IPS-18c (cell line): ENCODE measurements at regions not wholly inside any gene's neighbourhood (a gene's known extent, or its start where the extent isn't known, plus 50 kb on each side); places are given as distances from the start of the nearest gene placed in this dataset.

Experiments used
- H3K4me3 ChIP-seq: 2 replicates; pipeline ENCODE4 v1.7.0; 2013; ENCODE audit warnings: low read depth, mild to moderate bottlenecking, low read length, moderate library complexity; ENCODE audit not compliant: insufficient read depth
- H3K9me3 ChIP-seq: one replicate; pipeline ENCODE4 v1.6.1; 2013; ENCODE audit warnings: mild to moderate bottlenecking, low read length, moderate library complexity; ENCODE audit not compliant: control insufficient read depth, insufficient read depth

- H3K9me3 ChIP-seq: no peaks in the 10 kb centered on the region
Measured at GRCh38 chr1:62917314-62917713, 133.4 kb downstream of the ATG4C start.

GRCh38 chr1:62917805-62918204, 133.9 kb downstream of the ATG4C start:
- no peak overlapping the region for H3K4me3 ChIP-seq

More at GRCh38 chr1:62917314-62917713, 133.4 kb downstream of the ATG4C start:
- H3K4me3 ChIP-seq: no peak overlapping the region

GRCh38 chr1:62918700-62919099, 134.8 kb downstream of the ATG4C start:
- no peaks in the 10 kb centered on the region for H3K9me3 ChIP-seq
- no peak overlapping the region for H3K4me3 ChIP-seq

More at GRCh38 chr1:62917805-62918204, 133.9 kb downstream of the ATG4C start:
- no peaks in the 10 kb centered on the region for H3K9me3 ChIP-seq

DNA sequence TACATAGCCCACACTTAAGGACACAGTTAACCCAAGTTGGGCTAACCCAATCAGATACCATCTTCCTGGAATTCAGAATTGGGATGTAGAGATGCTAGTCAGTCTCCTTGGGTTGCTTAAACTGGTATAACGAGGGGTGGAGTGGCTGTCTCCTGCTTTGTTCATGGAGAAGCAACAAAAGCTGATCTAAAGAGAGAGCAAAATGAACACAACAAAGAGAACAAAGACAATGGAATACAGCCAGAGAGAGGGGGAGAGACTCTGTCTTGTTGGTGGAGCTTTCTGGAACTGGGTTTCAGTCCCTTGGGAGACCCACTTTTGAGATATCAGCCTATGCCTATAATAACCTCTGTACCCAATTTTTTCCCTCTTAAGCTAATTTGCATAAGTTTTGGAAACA, 138.1 kb downstream of the ATG4C start:
- no peak overlapping the region for H3K4me3 ChIP-seq
- H3K9me3 ChIP-seq: no peaks in the 10 kb centered on the region

GRCh38 chr1:62924983-62925790, 141.3 kb downstream of the ATG4C start:
- Histone ChIP-seq H3K4me3 (no peak overlapping the region), H3K9me3 (no peaks in the 10 kb centered on the region)

- Histone ChIP-seq H3K4me3 (no peak overlapping the region), H3K9me3 (no peaks in the 10 kb centered on the region)
Measured at GRCh38 chr1:62926681-62927252, 142.8 kb downstream of the ATG4C start.

- Histone ChIP-seq H3K4me3 (no peak overlapping the region), H3K9me3 (no peaks in the 10 kb centered on the region)
Measured at GRCh38 chr1:62928885-62929284, 145.0 kb downstream of the ATG4C start.

DNA sequence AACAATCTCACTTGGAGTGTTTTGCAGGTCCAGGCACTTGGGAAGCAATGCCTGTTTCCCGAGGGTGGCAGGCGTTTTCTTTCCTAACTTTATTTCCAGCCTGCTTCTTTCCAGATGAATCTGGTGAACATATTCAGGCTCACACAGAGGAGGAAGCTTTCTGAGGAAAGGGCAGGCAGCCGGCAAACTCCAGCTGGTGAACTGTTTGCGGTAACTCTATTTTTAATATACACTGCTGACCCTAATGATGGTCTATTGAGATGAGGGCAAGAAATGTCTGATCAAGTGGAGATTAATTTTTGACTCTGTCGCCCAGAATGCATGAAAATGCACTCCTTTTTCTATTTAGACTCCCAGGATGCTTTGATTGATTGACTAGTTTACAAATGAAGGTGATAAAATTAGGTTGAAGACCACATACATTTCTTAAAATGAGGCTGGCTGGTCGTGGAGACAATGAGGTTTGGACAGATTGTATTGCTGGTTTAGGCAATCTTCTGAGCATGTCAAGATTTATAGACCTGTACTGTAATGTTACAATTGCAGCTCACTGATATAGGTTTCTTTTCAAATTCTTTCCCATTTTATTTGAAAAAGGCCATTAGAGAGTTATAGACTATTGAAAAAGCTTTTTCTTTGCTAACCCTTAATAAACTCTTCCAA, 153.8 kb downstream of the ATG4C start:
- no peaks in the 10 kb centered on the region for H3K9me3 ChIP-seq
- no peak overlapping the region for H3K4me3 ChIP-seq

DNA sequence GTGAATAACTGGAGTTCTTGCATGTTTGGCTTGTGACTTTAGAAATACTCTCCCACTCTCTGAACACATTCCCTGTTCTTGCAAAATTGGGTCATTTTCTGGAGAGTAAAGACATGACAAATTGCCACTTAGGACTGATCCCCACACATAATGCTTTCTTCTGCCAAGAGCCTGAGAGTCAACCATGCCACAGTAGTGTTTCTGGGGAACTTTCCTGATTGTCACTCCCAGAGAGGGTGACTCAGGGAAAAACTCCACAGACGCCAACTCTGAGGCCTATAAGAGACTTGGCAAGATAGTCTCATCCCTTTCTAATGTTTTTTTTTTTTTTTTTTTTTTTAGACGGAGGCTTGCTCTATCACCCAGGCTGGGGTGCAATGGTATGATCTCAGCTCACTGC, 157.8 kb downstream of the ATG4C start:
- Histone ChIP-seq H3K4me3 (no peak overlapping the region), H3K9me3 (peaks cover 2% of the 10 kb centered on the region)

DNA sequence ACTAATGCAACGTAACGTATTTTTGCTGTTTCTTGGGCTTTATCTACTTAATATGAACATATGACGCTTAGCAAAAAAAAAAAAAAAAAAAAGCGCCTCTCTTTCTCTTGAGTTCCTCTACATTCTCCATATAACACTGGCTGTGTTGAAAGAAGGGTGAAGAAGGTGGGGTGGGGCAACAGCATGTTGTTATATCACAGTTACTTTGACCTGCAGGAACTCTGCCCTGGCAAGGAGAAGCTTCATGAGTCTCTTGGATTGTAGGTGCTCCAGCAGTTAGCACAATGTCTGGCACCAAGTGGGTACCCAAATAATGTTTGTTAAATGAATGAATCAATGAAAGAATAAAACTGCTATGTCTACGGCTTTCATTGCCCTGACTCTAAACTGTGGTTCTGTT, 162.6 kb downstream of the ATG4C start:
- Histone ChIP-seq H3K4me3 (no peak overlapping the region), H3K9me3 (peaks cover 2% of the 10 kb centered on the region)

GRCh38 chr1:62951428-62951827, 167.5 kb downstream of the ATG4C start:
- Histone ChIP-seq H3K4me3 (no peak overlapping the region), H3K9me3 (no peaks in the 10 kb centered on the region)

DNA sequence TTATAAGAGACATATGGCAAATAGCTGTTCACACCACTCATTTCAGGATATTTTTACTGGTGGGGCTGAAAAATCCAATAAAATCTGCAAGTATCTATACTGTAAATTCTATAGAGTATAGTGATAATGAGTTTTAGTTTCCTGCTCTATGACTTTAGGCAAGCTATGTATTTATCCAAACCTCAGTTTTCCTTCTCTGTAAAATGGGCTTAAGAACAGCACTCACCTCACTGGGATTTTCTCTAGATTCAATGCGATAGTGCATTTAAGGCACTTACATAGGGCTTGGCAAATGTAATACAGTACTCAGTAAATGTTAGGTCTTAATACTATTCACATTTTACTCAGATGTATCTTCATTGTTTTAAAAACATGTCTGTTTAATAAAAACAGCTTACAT, 168.7 kb downstream of the ATG4C start:
- no peaks in the 10 kb centered on the region for H3K9me3 ChIP-seq
- no peak overlapping the region for H3K4me3 ChIP-seq

GRCh38 chr1:62953633-62954032, 169.7 kb downstream of the ATG4C start:
- no peak overlapping the region for H3K4me3 ChIP-seq

DNA sequence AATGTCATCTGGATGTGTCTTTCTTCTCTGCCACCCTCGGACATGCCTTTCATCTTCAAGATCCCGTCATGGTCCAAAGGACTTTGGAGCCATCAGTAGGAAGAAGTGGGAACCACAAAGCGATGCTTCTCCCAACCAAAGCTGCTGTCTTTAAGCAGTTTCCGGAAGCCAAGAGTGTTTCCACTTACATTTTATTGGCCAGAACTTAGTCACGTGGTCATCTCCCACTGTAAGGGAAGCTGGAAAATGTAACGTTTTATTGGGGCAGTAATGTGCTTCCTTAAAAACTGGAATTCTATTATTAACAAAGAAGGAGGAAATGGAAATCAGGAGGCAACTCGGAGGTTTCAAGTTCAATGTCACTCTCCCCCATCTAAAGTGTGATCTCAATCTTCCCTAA, 170.8 kb downstream of the ATG4C start:
- no peaks in the 10 kb centered on the region for H3K9me3 ChIP-seq
- no peak overlapping the region for H3K4me3 ChIP-seq

More at GRCh38 chr1:62953633-62954032, 169.7 kb downstream of the ATG4C start:
- no peaks in the 10 kb centered on the region for H3K9me3 ChIP-seq

- no peaks in the 10 kb centered on the region for H3K9me3 ChIP-seq
Measured at GRCh38 chr1:62955666-62956065, 171.7 kb downstream of the ATG4C start.

DNA sequence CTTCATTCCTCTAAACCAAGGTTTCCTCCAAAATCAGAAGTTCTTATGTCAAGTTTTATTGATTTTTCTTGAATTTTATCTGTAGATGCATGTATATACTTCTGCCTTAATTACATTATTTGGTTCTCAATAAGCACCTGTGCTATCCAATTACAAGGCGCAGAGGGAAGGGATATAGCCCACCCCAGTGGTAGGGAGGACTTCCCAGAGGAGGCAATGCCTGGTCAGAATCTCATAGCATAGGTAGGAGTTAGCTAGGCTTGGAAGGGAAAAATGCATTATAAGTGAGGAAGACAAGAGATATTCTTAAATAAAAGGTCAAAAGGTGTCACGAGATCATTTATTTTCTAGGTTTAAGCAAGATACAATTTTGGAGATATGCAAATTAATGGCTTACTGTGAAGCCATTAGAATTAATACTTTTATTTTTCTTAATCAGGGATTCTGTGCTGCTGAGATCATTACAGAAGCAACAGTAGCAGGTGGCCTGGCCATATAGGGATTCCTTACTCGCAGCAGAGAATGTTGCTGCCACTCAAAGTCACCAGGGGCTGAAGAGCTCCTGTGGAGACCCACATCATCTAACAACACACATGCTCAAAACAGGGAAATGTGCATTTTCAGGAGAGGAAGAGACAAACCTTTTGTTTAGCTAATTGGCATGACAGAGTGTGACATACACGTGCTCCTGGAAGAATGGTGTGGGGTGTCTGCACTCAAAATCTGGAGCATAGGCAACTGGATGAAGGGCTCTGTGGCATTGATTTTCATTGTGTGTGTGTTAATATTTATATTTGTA, 178.3 kb downstream of the ATG4C start:
- no peaks in the 10 kb centered on the region for H3K9me3 ChIP-seq
- no peak overlapping the region for H3K4me3 ChIP-seq

More at GRCh38 chr1:62955666-62956065, 171.7 kb downstream of the ATG4C start:
- no peak overlapping the region for H3K4me3 ChIP-seq
